NCI-H1048 (cell line): ENCODE measurements at regions not wholly inside any gene's neighbourhood (a gene's known extent, or its start where the extent isn't known, plus 50 kb on each side); places are given as distances from the start of the nearest gene placed in this dataset.

Experiments used
- DNase-seq: peaks from one replicate; lab custom pipeline; 2025; lab: John Stamatoyannopoulos, UW

DNA sequence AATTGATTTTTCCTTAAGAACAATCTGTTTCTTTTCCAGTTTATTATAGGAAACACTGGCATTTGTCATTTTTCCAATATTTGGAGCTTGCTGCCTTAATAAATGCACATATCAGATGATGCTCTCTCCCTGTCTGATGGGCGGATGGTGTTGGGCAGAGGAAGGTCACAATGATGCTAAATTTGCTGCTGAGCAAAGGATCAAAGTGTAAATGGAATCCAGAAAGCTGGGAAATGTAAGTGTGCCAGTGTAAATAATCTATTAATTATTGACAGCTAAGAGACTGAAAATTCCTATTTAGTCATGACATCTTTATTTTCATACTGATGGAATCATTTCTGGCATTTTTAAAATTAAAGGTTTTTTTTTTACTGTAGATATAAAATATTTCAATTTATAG lies 243.2 kb downstream of the PTBP2 start:
- DNase-seq, result no peak

DNA sequence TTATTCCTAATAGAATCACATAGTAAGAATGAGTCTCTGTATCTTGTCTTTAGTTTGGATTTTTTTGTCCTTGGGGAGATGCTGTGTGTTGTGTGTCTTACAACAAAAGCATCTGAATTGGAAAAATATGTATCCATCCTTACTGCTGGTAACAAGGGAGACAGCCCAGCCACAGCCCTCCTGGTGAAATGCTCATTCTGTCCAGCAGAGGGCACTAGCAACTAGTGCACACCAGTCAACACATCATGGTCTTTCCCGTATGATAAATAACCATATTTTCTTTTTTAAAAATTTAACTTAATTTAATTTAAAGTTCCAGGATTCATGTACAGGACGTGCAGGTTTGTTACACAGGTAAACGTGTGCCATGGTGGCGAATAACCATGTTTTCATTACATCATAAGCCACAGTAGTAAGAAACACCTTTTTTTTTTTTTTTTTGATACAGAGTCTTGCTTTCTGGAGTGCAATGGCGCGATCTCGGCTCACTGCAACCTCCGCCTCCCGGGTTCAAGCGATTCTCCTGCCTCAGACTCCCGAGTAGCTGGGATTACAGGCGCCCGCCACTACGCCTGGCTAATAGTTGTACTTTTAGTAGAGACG lies 245.1 kb downstream of the PTBP2 start:
- DNase-seq, result peak; percentile 41

DNA sequence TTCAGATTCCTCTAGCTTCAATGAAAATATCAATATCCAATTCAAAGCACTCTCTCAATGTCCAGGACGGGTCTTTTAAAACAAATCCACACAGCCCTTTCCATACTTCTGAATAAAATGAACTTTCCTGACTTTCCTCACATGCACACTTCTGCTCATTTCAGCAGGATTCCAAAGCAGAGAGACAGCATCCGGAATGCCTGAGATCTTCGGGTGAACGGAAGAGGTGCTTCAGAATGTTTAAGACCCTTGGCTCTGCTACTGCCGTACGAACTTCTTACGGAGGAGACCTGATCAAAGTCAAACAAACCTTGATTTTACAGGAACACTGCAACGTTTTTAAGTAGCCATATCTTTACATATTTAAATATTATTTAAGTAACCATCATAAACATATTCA lies 245.7 kb downstream of the PTBP2 start:
- DNase-seq, result no peak

DNA sequence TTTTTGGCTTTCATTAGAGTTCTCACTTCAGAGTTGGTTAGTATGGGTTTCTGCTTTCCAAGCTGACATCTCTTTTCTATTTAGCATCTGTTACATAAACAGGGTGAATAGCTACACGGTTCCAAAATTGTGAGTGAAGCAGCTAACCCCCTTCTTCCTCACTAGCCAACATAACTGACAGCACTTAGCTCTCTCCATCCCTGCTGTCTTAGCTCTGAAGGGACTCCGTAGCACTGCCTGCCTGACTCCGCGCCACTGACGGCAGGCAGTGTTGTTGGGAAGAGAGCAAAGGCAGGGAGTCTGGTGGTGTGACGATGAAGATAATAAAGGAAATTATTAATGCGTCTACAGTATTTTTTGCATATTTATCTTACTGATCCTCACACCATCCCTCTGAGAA lies 247.0 kb downstream of the PTBP2 start:
- DNase-seq, result no peak

DNA sequence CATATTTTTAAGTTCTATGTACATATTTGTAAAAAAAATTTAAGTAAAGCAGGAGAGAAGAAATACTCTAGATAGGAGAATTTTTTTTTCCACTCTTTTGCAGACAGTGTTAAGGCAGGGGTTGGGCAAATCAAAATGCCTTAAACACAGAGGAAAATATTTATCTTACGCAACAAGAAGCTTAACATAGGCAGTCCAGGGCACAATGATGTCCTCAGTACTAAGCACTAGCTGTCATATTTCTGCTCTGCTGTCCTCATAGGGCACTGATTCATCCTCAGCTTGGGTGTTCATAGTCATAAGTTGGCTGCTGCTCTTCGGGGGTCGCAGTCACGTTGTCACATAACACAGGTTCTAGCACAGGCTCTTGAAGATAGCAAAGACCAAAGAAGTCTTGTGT lies 247.4 kb downstream of the PTBP2 start:
- DNase-seq, result no peak

DNA sequence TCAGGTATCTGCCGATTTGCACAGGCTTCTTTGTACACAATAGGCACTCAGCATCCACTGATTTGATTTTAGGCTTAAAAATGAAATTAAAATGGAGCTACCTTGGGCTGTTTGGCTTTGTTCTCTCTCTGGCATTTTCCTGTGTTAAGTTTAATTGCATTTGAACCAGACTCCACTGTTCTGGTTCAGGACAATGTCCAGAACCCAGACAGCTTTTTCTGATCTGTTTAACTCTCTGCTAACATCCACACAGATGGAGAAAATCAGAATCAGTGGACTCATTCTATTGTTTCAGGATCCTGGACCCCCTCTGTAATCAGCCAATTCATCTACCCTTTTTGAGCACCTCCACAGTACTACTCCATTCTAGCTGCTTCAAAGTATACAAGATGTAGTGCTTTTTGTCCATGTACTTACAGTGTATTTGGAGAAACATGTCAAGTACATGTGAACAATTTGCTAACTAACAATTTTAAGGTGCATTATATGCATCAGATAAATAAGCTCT lies 248.1 kb downstream of the PTBP2 start:
- DNase-seq, result no peak

DNA sequence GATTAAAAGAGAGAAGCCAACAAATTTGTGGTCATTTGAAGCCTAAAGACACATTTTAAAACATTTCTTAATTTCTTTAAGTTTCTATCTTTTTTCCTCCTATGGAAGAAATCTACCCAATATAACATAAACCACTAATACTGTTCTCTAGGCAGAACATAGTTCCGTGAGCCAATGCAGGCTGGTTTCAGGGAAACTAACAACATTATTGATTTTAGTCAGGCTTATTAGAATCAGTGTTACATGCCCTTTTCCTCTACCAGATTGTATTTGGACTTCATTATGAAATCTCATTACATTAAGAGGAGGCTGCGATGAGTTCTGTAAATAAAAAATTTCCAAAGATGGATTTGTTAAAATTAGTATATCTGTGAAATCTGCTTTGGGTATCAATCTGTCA lies 249.9 kb downstream of the PTBP2 start:
- no peak for DNase-seq

DNA sequence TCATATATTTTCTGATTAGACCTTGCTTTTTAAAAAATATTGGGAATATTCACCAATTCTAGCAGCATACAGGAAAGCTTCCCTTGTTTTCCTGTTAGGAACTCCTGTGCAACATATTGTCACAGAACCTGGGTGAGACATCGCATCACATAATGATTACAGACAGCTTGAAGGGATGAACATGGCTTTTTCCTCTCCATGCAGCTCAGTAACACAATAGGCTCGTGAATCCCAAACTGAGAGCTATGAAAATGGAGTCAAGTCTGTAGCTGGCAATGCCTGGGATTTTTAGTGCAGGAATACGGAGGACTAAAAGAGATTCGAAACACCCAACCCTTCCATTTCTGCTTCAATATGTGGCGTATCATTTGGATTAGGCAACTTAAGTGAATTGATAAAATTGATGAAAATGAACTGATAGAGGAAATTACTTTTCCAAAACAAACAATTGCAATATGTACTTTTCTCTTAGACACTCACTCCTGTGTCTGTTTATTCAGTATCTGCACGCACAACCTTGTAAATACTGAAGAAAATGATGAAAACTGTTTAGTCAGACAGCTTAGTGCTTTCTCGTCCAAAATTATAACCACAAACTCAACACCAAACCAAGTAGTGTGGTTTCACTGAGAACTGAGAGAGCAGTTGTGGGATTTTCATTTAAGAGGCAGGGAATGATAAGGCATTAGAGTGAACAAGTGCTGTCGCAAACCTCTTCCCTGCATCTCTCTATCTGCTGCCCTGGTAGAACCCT lies 250.4 kb downstream of the PTBP2 start:
- DNase-seq, result no peak

DNA sequence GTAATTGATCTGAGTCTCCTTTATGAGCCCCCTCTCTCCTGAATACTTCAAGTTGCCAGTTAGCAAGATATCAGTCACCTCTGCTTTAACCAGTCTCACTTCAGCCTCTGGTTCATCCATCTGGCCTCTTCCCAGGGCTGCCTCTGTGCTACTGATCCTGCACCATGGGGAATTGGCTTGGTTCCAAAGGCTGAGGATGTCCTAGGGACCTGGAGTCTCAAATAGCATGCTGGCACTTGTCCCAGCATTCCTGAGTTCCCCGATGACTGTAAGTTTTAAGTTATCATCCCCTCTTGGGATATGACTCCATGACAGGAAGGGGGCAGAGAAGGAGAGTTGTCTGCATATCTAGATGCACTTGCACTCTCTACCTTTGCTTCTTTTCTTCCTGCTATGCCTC lies 252.0 kb downstream of the PTBP2 start:
- DNase-seq, result no peak

DNA sequence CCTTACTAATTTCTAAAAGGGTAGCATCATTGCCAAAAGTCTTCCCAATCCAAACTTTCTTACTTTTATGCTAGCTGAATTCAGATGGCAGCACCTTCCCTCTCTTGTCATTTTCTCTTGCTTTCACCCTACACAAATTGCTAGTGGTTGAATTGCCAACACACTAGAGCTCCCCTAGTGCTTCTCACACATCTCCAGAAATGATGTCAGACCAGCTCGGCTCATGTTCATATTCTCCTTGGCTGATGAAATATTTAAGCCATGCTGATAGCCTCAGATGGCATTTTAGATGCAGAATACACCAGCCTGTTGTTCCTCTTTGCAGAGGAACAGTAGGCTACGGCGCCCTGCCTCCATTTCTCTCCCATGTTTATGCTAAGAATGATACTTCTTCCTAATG lies 256.9 kb downstream of the PTBP2 start:
- no peak for DNase-seq

DNA sequence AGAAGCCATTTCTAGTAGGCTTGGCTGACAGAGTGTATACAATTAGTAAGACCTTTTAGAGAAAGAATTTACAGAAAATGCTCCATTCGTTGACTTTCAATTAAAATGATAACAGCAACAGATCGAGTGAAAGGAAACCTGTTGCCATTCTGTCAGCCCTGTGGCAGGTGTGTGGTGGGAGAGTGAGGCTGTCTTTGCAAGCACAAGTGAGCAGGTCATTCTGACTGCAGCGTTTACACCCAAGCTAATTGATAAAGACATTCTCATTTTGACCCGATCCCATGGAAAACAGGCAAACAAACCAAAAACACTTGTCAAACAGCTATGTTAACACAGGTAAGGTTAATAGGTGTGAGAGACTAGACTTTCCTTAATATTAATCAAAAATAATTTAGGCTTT lies 257.3 kb downstream of the PTBP2 start:
- no peak for DNase-seq

DNA sequence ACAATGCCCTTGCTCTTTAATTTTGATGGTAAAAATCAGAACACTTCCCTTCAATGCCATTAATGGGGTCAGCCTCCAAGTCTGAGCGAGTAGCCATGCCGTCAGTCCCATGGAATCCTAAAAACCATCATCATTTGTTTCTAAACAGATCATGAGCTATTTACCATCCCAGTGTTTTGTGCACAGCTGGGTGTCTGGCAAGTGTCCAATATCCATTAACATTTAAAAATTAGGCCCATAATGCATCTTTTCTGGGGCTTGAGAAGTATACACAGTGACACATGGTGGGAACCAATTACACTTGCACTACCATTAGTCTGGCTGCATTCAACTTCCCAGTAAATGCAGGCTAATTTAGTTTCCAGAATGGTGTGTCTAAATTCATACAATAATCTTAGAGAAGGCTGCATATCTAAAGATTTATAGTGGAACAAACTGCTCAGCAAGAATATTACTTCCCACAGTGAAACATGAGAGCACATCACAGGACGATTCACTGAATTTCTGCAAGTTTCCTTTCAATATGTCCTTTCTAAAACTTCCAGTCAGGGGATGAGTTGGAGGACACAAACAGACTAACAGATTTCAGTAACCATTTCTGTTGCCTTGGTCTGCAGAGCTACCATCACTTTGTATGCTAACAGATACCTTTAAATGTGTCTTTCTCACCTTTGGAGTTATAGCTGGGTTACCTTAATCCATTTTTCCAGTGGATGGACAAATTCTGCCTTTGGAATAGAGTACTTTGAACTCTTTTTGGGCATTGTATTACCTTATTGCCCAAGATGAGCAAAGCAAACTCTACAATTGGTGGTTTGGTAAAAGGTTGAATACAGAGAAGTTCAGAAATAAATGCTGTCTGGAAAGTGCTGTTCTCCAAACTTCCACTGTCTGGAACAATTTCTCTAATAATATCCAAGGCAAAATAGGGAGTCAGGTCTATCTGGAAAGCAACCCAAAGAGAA lies 258.0 kb downstream of the PTBP2 start:
- DNase-seq, result no peak

DNA sequence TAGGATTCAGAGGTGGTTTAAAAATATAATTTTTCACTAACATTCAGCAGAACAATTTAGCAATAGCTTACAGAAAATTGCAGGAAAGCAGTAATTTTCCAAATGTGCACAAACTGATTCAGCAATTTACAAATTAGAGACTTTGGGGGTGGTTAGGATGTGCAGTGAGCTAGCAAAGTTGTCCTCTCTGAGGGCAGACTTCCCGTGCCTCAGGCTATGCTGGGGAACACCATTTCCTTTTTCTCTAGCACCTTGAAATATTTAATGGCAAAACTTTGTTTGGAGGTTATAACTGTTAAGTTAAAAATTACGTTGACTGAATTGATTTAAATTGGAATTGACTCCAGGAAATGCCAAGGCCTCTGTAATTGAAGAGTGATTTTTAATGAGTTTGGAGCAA lies 258.9 kb downstream of the PTBP2 start:
- DNase-seq, result no peak

DNA sequence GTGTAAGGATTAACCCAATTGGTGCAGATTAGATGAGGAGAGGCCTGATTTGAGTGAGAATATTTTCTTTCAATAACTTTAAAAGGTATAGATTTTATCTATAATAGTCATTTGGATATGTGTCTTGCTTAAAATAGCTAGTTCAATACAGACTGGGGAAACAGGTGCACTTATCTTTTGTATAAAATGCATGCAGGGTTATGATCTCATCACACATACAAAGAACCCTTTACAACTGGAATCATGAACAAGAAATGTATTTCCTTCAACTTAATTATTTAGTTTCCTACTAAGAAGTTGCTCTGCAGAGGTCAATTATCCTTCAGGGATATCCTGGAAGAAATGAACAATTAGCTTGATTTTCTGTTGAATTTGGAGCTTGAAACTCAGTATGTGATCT lies 259.6 kb downstream of the PTBP2 start:
- DNase-seq, result no peak

DNA sequence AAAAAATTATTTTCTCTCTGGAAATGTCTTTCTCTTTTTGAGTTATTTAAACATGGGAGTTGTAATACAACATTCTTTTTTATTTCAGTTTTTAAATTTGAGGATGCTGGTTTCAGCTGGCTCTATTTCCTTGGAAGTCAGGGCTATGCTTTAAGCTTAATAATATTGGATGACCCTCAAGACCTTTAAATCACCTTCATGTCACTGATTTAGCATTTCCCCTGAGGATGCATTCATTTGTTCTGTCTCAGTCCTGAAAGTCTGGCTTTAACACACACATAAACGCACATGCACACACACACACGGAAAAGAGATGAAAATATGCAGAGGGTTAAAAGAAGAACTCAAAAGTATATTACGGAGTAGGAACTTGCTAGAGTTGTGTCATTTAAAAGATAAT lies 260.5 kb downstream of the PTBP2 start:
- DNase-seq, result no peak

DNA sequence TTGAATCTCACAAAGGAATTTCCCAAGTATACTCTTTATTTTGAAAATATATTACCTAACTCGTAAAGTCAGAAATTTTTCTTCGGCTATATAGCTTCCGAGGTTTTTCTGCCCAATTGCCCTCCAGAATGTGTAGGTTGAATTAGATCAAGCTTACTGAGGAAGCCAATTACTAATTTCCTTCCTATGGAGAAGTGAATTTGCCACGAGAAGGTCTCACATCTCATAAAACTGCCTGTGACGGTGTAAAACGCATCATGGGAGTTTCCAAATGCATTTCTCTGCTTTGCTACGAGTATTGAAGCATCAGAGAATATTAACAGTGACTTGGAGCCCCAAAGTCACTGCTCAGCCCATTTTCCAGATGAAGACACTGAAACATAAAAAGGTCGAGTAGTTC lies 262.3 kb downstream of the PTBP2 start:
- no peak for DNase-seq

DNA sequence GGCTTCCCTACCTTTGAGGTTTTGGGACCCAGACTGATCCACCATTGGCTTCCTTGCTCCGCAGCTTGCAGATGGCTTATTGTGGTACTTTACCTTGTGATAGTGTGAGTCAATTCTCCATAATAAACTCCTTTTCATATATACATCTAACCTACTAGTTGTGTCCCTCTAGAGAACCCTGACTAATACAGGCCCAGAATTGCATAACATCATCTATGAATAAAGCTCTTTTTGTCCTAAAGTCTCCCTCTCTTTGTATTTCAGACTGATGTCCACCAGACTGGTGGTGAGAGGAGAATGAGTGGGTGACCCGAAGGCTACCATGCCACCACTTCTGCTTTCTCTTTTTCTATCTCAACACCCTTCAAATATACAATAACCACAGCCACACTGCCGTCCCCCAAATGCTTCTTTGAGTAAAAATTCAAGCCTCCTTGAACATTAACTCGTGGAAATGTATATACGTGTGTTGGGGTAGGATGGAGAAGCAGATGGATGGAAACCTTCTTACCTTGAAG lies 265.7 kb downstream of the PTBP2 start:
- DNase-seq, result no peak

DNA sequence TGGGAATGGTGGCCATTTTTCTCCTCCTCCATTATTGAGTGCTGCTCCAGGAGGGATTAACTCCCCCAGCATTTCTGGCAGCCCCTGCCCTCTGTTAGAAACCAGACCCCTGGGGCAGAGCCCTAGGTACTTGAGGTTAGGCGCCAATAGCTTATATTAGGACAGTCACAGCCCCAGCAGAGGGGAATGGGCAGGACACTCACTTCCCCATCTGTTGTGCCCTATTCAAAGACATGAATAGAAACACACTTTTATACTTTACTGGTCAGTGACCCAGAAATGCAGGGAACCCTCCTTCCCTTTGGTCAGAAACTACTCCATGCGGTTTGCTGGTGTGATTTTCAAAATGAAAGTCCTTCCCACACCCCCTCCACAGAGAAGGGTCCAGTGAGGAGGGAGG lies 267.7 kb downstream of the PTBP2 start:
- no peak for DNase-seq

DNA sequence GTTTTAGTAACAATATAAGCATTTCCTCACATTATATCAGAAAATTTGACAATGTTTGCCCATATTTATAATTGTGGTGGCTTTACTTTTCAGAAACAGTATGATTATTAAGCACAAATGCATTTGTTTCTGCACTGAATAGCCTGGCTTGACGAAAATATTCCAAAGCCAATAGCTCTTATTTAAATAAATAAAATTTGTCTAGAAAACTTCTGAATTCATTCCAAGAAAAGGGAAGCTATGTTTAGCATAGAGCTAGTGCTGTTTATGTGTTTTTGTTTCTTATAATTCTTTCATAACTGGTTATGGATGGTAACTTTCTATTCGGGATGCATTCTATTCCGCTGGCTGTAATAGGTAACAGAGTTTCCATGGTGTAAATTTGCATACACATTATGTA lies 268.6 kb downstream of the PTBP2 start:
- no peak for DNase-seq

DNA sequence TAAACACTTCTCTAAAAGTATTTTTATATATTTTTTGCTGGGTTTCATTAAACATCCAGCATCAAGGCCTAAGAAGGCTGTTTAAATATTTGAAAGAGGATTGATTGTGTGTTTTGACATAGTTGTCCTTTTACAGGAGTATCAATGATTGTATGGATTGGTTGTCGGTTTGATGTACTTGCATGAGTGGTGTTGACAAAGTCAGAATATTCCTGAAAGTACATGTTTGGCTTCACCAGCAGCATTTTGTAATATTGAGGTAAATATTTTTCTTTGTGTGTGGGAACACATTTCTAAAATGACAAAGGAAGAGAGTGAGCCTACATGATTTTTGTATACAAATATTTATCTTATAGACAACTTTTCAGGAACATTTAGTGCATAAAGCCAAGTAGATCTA lies 269.7 kb downstream of the PTBP2 start:
- no peak for DNase-seq

DNA sequence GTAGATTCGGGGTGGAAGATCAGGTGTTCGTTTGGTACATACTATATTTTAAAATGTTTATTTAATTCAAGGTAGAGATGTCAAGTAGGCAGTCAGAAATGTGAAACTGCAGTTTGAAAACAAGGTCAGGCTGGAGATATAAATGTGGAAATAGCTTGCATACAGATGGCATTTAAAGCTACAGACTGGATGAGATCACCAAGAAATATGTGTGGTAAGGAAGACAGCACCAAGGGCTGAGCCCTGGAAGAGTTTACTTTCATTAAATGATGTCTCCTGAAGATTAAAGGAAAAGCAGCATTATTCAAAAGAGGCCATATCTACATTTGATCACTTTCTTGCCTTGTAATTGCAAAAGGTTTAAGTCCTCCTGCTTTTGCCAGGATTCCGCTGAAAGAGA lies 271.3 kb downstream of the PTBP2 start:
- DNase-seq, result no peak

DNA sequence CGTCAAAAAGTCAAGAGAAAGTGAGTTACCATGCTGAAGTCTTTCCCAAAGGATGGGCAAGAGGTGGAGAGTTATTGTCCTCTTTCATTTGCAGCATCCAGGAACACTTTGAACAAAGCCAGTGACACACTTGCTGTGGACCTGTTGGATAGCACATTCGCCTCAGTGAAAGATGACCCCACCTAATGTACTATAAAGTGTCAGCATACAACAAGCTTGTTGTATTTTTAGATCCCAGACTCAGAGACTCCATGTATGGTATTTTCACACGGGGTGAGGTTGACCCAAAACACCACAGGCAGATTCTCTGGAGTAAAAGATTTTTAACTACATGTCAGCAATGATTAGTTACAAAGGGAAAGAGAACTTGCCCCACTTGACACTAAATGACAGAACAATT lies 273.8 kb downstream of the PTBP2 start:
- no peak for DNase-seq

DNA sequence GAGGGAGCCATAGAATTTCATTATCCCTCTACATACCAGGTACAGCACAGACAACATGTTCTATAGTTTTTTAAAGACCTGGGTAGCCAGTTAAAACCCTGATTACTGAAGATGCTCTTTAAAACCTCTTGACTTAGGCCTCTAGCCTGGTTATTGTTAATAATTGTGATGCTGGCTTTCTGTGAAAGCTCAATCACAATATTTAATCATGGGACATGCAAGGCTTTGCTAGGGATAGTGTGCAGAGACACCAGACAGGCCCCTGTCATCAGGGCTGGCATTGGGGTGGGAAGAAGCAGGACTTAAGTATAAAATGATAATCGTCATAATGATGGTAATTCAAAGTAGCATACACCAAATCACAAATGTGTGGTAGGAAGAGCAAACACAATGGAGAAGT lies 274.4 kb downstream of the PTBP2 start:
- DNase-seq, result no peak
